T-helper 1 cell treated with Interleukin-12 subunit alpha and Interleukin-12 subunit beta and Interleukin-4 antibody, amounts not matched to agents 30 μg/mL and 1 μg/mL, for 36 hours (primary cell): ENCODE measurements at regions not wholly inside any gene's neighbourhood (a gene's known extent, or its start where the extent isn't known, plus 50 kb on each side); places are given as distances from the start of the nearest gene placed in this dataset.

Experiments
- H3K27ac Mint-ChIP-seq: one replicate; pipeline ENCODE4 v1.8.0; 2021; ENCODE audit warnings: mild to moderate bottlenecking, mixed read lengths
- H3K27me3 Mint-ChIP-seq: one replicate; pipeline ENCODE4 v1.8.0; 2021; ENCODE audit warnings: low read depth, mixed read lengths
- H3K36me3 Mint-ChIP-seq: one replicate; pipeline ENCODE4 v1.8.0; 2021; ENCODE audit warnings: low read depth, mixed read lengths
- H3K4me1 Mint-ChIP-seq: one replicate; pipeline ENCODE4 v1.8.0; 2021; ENCODE audit warnings: low read depth, mixed read lengths
- H3K4me3 Mint-ChIP-seq: one replicate; pipeline ENCODE4 v1.8.0; 2021; ENCODE audit warnings: mild to moderate bottlenecking, moderate library complexity, mixed read lengths
- H3K9me3 Mint-ChIP-seq: one replicate; pipeline ENCODE4 v1.8.0; 2021; ENCODE audit warnings: mixed read lengths

DNA sequence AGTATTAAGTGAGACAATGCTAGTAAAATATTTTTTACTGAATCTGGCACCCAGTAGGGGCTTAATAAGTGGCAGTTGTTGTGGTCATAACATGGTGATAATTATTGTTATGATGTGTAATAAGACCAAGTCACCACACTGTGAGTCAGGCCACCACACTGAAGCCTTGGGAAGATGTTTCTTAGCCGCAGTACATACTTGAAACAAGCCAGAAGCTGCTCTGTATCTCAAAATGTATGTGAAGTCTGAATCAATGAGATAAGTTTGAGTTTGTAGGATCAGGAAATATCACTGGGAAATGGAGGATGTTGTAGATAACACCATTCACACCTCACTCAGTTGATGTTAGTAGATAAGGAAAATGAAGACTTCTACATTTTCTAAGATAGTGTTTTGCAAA is 51.3 kb upstream of the PTPN3 start:
- no peak overlapping the region for H3K27ac Mint-ChIP-seq
- no peaks in the 10 kb centered on the region for H3K36me3 Mint-ChIP-seq
- peaks cover 8% of the 10 kb centered on the region for H3K9me3 Mint-ChIP-seq
- H3K4me1 Mint-ChIP-seq = no peaks in the 10 kb centered on the region
- peaks cover 22% of the 10 kb centered on the region for H3K27me3 Mint-ChIP-seq
- no peak overlapping the region for H3K4me3 Mint-ChIP-seq

DNA sequence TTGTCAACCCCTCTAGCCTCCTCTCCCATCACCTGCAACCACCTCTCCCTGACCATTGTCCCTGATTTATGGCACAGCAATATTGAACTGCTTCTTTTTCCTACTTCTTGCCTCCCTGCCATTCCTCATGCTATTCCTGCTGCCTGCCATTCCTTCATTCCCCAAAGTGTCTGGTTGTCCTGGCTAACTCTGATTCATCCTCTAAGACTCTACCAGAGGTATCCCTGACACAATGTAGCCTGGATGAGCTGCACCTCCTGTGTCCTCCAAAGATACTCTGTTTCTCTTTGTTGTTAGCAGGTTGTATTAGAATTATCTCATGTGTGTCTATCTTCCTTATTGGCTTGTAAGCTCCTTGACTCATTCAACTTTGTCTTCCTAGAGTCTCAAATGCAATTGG is 53.5 kb upstream of the PTPN3 start:
- Mint-ChIP-seq H3K27me3 (peaks cover 22% of the 10 kb centered on the region), H3K4me3 (no peak overlapping the region), H3K9me3 (peaks cover 8% of the 10 kb centered on the region), H3K4me1 (no peaks in the 10 kb centered on the region), H3K27ac (no peak overlapping the region), H3K36me3 (no peaks in the 10 kb centered on the region)

DNA sequence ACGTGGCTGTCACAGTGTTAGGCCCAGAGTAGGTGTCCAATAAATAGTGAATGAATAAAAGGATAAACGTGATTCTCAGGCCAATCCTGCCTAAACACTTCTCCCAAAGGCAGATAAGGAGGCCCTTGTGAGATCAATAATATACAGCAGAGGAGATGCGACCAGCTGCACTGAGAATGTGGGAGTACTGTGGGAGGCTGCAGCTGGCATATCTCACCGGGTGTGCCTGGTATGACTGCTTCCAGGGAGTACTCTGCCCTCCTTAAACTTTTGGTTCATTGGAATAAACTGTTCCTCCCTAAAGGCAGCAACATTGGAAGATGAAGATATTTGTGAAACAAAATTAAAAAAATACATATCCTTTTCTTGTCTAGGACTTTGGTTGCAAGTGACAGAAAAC is 57.1 kb upstream of the PTPN3 start:
- Mint-ChIP-seq H3K9me3 (no peaks in the 10 kb centered on the region), H3K4me1 (no peaks in the 10 kb centered on the region), H3K36me3 (no peaks in the 10 kb centered on the region), H3K27ac (no peak overlapping the region), H3K4me3 (no peak overlapping the region), H3K27me3 (peaks cover 14% of the 10 kb centered on the region)

DNA sequence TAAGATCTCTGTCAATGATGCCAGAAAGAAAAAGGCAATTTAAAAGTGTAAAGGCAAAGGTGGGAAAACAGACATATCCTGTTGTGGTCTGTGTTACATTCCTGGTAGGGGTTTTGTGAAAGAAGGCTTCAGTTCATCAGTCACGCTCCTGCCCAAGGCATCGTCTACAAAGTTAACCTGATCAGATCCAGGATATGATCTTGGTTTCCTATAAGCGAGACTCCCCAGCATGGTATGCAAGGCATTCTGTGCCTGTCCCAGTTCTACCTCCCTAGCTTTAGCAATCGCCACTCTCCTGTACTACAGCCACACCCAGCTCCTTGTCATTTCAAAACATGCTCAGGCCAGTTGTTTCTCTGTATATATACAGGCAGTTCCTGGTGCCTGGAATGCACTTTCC is 58.0 kb upstream of the PTPN3 start:
- Mint-ChIP-seq H3K36me3 (no peaks in the 10 kb centered on the region), H3K4me3 (no peak overlapping the region), H3K27ac (no peak overlapping the region), H3K4me1 (no peaks in the 10 kb centered on the region), H3K27me3 (peaks cover 16% of the 10 kb centered on the region), H3K9me3 (no peaks in the 10 kb centered on the region)

DNA sequence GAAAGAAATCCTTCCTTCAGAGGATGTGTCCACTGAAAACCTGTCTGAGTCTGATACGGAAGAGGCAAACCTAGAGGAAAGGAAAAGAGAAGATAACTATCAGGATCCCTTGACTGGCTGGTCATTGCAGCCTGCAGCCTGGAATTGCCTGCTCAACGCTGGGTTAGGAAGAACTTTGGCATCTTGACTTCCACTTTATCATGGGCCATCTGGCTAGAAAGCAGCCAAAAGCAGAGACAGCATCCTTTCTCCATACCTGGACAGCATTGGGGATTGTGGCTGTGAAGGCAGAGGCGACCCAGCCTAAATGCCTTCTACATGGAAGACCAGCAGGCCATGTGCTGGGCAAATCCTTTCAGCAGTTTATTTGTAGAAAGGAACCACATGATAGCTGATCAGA is 58.7 kb upstream of the PTPN3 start:
- no peak overlapping the region for H3K27ac Mint-ChIP-seq
- no peaks in the 10 kb centered on the region for H3K4me1 Mint-ChIP-seq
- peaks cover 17% of the 10 kb centered on the region for H3K27me3 Mint-ChIP-seq
- no peaks in the 10 kb centered on the region for H3K9me3 Mint-ChIP-seq
- no peak overlapping the region for H3K4me3 Mint-ChIP-seq
- no peaks in the 10 kb centered on the region for H3K36me3 Mint-ChIP-seq

DNA sequence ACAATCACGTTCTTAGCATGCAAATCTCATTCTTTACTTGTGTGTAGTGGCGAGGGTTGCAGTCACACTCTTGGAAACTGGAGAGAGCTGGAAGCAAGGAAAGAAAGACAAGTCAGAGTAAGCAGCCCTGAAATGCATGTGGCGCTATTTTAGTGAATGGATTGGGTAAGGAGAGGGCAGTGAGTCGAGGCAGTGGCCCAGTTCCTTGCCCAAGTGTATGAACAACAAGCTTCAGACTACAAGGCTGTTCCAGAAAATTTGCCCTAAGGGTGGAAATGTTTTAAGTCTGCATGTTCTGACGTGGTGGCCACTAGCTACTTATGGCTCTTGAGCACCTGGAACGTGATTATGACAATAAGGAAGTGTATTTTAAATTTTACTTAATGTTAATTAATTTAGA is 59.4 kb upstream of the PTPN3 start:
- no peak overlapping the region for H3K27ac Mint-ChIP-seq
- peaks cover 24% of the 10 kb centered on the region for H3K27me3 Mint-ChIP-seq
- no peaks in the 10 kb centered on the region for H3K9me3 Mint-ChIP-seq
- no peaks in the 10 kb centered on the region for H3K36me3 Mint-ChIP-seq
- no peak overlapping the region for H3K4me3 Mint-ChIP-seq
- H3K4me1 Mint-ChIP-seq = no peaks in the 10 kb centered on the region

DNA sequence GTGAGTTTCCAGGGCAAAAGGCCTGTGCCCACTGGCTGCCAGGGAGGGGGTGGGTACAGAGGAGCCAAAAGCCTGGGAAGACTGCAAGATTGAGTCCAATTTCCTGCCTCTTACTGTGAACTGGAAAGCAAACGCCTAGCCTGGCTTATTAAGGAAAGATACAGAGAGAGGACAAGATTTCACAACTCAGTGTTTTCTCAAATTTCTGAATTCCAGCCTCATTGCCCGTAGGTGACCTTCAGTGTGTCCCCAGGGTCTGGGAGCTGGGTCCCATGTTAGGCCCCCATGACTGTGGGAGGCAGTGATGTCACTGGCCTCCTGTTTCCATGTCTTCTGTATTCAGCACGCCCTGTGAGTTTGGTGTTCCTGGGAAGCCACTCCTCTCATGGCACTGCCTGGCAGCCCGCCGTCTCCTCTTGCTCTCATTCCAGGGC is 60.6 kb upstream of the PTPN3 start:
- H3K9me3 Mint-ChIP-seq = no peaks in the 10 kb centered on the region
- H3K4me1 Mint-ChIP-seq = no peaks in the 10 kb centered on the region
- H3K4me3 Mint-ChIP-seq = no peak overlapping the region
- peaks cover 20% of the 10 kb centered on the region for H3K27me3 Mint-ChIP-seq
- no peaks in the 10 kb centered on the region for H3K36me3 Mint-ChIP-seq
- no peak overlapping the region for H3K27ac Mint-ChIP-seq

DNA sequence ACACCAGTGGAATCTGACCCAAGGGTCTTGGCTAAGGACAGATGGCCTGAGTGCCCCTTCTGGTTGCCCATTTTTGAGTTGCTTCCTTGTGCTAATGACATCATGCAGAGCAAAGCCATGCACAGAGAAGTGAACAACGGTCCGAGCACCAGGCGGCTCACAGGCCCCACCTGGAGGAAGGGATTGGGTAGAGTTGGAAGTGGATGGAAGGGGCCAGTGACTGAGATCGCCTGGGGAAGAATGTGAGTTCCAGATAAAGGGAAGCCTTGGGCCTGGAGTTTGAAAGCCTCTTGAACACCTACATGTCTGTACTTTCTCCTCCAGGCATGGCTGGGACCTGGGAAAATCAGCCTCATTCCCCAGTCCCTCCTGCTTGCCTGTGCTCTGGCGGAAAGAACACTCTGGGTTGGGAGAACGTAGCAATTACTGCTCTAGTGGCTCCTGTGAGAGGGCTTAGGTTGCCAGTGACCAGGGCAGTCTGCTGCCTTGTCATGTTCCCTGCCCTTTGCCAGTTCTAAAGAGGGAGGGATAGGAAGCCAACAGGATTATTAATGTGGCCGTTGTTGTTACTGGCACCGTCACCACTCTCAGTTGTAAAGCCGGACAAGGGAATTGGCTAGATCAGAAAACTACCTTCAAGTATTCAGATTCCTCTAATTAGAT is 62.5 kb upstream of the PTPN3 start:
- H3K36me3 Mint-ChIP-seq = no peaks in the 10 kb centered on the region
- H3K9me3 Mint-ChIP-seq = no peaks in the 10 kb centered on the region
- H3K4me1 Mint-ChIP-seq = no peaks in the 10 kb centered on the region
- H3K27ac Mint-ChIP-seq = no peak overlapping the region
- H3K27me3 Mint-ChIP-seq = peaks cover 37% of the 10 kb centered on the region
- H3K4me3 Mint-ChIP-seq = no peak overlapping the region

DNA sequence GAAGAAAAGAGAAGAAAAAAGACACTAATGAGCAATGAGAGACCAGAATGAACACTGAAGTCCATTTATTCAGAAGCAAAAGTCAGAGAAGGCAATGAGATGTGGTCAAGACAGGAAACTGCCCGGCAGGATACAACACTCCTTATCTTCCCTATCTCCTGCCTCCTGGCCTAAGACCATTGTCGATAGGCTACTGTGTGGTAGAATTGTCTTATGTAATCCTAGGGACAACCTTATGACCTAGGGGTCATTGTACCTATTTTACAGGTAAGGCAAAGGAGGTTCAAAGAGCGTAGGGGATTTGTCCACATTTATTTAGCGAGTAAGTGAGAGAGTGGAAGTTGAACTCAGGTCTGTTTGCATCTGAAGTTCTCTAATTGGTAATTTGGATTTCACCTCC is 63.0 kb upstream of the PTPN3 start:
- Mint-ChIP-seq H3K4me3 (no peak overlapping the region), H3K27me3 (peaks cover 37% of the 10 kb centered on the region), H3K36me3 (no peaks in the 10 kb centered on the region), H3K9me3 (no peaks in the 10 kb centered on the region), H3K4me1 (no peaks in the 10 kb centered on the region), H3K27ac (no peak overlapping the region)

DNA sequence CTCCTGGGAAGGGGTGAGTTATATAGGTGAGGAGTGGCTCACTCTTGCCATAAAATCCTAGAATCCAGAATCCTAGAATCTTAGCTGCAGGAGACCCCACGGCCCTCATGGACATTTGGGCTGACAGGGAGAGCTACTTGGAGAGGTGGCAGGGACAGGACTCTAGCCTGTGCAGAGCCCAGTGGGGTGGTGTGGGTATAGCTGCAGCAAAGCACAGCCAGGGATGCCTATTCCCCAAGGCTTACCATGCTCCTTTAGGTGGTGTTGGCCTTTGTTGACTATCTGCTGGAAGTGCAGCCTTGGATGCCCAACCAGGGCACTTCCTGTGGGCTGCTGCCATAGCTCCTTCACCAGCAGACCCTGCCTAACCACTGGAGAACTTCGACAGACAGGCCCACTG is 70.0 kb upstream of the PTPN3 start:
- Mint-ChIP-seq H3K4me1 (no peaks in the 10 kb centered on the region), H3K27me3 (peaks cover 57% of the 10 kb centered on the region), H3K36me3 (no peaks in the 10 kb centered on the region), H3K9me3 (no peaks in the 10 kb centered on the region), H3K4me3 (no peak overlapping the region), H3K27ac (no peak overlapping the region)

DNA sequence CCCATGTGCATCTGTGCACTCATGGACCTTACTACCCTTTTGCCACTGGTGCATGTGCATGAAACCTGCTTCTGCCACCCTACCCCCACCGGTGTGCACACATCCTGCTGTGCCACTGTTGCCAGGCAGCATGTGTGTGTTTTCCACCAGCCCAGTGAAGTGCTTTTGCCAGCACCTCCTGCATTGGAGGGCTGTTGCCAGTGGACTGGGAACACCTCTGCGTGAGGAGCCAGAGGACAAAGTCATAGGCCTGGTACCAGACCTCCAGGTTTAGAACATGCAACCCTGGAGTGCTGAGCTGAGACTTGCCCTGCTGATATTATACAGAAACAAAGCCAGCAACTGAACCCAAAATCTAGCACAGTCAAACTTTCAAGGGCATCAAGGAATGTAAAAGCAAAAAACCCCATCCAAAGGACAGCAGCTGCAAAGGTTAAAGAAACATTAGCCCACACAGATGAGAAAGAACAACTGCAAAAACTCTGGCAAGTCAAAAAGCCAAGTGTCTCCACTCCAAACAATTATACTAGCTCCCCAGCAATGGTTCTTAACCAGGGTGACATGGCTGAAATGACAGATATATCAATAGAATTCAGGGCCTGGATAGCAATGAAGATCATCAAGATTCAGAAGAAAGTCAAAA is 70.6 kb upstream of the PTPN3 start:
- H3K4me3 Mint-ChIP-seq = no peak overlapping the region
- H3K9me3 Mint-ChIP-seq = no peaks in the 10 kb centered on the region
- no peak overlapping the region for H3K27ac Mint-ChIP-seq
- H3K27me3 Mint-ChIP-seq = peaks cover 57% of the 10 kb centered on the region
- H3K4me1 Mint-ChIP-seq = no peaks in the 10 kb centered on the region
- no peaks in the 10 kb centered on the region for H3K36me3 Mint-ChIP-seq

DNA sequence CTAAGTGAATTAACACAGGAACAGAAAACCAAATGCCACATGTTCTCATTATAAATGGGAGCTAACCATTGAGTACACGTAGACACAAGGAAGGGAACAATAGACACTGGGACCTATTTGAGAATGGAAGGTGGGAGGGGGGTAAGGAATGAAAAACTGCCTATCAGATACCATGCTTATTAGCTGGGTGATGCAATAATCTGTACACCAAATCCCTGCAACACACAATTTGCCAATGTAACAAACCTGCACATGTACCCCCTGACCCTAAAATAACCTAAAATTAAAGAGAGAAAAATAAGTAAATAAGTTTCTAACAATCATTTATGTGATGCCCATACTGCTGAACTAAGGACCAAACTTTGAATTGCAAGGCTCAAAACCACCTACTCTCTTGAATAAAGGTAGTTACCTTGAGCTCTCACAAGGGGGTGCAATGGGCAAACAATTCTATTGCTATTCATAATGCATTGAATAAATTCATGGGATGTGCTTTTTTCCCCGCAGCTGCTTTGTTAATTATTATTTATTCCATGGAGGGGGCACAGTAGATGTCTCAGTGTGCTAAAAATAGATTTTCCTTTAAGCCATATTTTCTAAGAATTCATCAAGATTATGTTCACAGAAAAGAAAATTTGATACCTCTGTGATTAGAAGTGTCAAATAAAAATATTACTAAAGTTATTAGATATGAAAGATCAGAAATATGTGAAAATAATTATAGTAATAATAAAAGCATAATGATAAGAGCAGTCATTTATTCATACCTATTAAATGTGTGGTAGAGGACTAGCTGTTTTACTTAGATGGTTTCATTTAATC is 76.2 kb upstream of the PTPN3 start:
- no peaks in the 10 kb centered on the region for H3K36me3 Mint-ChIP-seq
- peaks cover 40% of the 10 kb centered on the region for H3K27me3 Mint-ChIP-seq
- H3K4me3 Mint-ChIP-seq = no peak overlapping the region
- no peaks in the 10 kb centered on the region for H3K9me3 Mint-ChIP-seq
- no peak overlapping the region for H3K27ac Mint-ChIP-seq
- H3K4me1 Mint-ChIP-seq = no peaks in the 10 kb centered on the region

DNA sequence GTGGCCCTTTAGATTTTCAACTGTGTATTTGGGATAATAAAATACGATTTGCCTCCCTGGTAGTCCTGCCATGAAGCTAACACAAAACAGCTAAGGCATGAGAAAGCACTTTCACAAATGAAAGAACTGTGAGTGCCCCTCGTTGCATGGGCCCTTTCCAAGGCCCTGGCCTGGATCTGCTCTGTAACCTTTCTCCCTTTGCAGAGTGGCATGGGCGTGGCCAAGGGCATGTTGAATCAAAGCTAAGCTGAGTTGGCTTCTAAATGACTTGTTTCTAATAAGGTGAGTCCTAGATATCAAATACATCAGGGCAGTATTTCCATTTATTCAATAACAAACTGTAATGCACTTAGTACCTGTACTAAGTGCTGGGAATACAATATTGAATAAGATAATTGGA is 78.7 kb upstream of the PTPN3 start:
- Mint-ChIP-seq H3K27me3 (peaks cover 19% of the 10 kb centered on the region), H3K36me3 (no peaks in the 10 kb centered on the region), H3K9me3 (no peaks in the 10 kb centered on the region), H3K4me1 (no peaks in the 10 kb centered on the region), H3K4me3 (no peak overlapping the region), H3K27ac (no peak overlapping the region)

DNA sequence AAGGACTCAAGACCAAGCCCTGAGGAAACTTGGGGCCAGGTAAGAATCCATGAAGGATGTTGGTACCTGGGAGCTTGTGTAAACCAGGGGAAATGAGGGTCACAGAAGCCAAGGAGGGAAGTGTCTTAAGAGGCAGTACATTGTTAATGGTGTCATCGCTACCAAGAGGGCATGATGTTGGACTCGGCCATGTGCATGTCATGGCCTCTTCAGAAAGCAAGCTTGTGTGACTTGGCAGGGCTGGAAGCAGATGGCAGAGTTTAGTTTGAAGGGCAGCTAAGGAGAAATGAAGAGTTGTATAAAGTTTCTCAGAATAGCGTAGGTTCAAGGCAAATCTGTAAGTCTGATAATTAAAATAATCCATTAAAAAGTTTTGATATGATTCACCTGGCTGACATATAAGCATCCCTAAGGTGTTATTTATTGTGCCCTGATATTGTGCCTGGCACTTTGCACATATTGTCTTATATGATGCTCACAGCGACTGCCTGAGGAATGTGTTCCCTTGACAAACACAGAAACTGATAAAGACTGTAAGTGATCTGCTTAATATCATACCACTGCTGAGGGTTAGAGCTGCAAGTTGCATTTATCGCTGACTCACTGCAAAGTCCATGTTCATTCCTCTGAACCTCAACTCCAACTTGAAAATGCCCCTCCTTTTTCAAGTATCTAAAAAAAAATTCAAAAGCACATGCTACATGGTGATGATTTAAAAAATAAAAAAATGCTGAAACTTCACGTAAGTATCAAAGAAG is 81.3 kb upstream of the PTPN3 start:
- no peak overlapping the region for H3K27ac Mint-ChIP-seq
- H3K4me3 Mint-ChIP-seq = no peak overlapping the region
- no peaks in the 10 kb centered on the region for H3K36me3 Mint-ChIP-seq
- peaks cover 12% of the 10 kb centered on the region for H3K27me3 Mint-ChIP-seq
- H3K4me1 Mint-ChIP-seq = no peaks in the 10 kb centered on the region
- H3K9me3 Mint-ChIP-seq = no peaks in the 10 kb centered on the region
